Islet of Langerhans (tissue), 1 donor: ENCODE measurements at regions not wholly inside any gene's neighbourhood (a gene's known extent, or its start where the extent isn't known, plus 50 kb on each side); places are given as distances from the start of the nearest gene placed in this dataset.
"Not testable (repeated sequence)": the region's sequence is repeated elsewhere in the genome, so short reads cannot be mapped to it uniquely, and the experiment has no call there.

ENCODE experiments used
- FAIRE-seq: peaks from one replicate; lab custom pipeline; 2011; peaks lifted over from hg19 to GRCh38; lab: Jason Lieb, UNC

DNA sequence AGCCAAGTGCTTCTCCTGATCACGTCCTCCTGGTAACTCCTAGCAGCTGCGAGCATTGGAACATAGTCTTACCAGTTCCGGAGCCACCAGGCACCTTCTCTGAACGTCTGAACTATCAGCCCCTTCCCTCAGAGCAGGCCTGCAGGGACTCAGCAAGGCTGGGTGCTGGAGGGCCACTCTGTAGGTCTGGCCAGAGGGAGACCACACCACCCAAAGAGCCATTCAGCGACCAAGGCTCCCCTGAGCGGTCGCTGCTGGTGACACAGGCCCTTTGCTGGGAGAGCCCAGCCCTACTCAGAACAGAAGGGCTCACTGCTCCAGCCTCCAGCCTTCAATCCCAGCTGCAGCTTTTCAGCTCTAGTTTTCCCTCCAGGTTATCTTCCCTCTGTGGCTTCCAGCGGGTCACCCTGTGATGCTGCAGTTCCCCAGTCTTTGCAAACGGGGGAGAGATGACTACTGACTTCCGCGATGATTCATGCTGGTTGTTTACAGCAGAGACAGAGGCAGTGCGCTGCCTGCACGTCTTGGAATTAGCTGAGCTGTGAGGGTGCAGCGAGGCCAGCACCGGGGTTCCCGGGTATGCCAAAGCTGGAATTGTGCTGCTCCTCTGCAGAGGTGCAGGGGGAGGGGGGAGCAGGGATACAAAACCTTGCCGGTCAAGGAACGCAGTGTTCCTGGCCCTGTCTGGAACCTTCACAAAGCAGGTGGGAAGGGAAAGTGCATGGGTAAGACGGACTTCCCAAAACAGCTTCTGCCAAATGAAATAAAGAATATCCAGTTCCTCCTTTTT, 161.4 kb downstream of the LY86 start:
- no peak for FAIRE-seq

DNA sequence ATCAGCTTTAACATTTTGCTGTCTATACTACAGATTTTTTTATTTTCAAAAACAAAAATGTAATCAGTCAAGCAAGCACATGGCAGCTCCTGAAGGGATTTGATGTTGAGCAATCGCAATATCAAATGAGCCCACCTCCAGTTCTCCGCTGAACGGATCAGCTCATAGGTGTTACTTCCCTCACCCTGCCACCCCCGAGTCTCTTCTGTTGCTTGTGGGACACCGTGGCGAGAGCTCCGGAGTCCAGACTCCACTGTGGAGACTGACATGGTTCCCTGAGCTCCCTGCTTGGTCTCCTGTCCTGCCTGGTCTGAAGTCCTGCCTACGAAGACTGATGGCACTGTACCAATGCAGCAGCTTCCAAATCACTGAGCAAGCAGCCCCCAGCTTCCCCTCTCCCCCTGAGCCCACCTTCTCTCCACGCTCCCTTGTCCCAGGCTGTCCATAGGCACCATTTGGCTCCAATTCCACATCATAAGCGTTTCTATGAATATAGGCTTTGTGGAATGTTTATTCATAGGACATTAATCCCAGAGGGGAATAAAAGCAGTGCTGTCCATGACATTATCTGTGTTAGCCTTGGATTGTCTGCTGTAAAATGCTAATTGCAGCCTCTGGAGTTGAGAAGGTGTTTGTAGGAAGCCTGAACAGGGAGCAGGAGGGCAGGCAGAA, 162.2 kb downstream of the LY86 start:
- no peak for FAIRE-seq

DNA sequence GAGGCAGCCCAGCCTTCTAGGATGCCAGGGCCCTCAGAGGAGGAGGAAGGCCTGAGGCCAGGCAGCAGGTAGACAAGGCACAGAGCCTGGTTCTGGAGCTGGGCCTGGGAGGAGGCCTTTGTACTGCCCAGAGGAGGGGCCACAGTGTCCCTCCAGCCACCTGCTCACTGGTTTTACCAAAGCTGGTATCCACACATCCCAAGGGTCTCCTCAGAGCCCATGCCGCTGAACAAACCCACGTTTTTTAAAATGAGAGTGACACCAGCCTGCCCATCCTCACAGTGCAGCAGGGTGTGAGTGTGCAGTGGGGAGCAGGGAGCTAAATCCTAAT, 162.7 kb downstream of the LY86 start:
- no peak for FAIRE-seq

DNA sequence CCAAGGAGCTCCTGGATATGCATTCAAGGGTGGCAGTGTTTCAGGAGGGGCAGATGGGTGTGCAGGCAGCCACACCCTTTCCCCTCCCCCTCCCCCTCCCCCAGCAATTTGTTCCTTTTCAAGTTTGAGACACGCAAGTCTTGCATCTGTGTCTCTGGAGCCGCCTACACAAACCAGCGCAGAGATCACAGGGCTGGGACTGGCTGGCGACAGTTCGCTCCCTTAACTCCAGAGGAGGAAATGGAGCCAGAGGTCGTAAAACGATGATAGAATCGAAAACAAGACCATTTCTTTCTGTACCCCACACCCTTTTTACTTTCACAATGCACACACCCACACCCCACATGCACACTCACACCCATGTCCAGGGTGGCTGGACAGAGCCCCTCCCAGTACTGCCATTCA, 163.1 kb downstream of the LY86 start:
- FAIRE-seq, result no peak

GRCh38 chr6:6752129-6752528, 163.6 kb downstream of the LY86 start:
- FAIRE-seq, result no peak

GRCh38 chr6:6753301-6753700, 164.8 kb downstream of the LY86 start:
- no peak for FAIRE-seq

- no peak for FAIRE-seq
Observed at GRCh38 chr6:6756526-6756925, 168.0 kb downstream of the LY86 start.

- FAIRE-seq, result no peak
Observed at GRCh38 chr6:6758546-6758914, 170.0 kb downstream of the LY86 start.

DNA sequence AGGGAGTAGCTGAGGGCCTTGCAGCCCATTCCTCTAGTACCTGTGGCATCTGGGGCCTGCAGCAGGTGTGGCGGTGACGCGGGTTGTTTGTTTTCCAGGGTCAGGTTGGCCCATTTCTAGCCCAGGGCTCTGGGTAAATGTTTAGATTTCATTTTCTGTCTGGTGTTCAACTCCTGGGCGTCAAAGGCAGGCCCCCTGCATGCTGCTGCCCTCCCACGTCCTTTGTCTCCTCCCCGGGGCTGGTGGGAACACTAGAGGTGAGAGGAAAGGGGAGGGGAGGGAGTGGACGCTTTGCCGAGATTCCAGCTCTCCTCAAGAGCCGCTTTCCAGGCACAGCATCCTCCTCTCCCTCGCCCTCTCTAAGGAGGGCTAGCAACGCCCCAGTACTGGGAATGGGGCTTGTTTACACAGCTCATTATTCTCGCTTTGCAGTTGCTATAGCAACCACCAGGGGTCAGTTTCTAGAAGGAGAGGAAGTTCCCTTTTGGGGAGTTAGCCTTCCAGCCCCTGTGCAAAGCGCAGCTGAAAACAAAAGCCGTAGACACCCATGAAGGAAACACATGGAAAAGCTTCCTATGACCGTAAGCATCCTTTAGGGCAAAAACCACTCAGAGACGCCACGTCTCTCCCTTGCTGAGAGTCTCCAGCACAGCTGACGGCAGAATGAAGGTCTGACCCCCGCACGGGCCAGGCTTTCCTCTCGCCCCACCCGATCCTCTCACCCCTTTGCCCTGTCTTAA, 170.6 kb downstream of the LY86 start:
- no peak for FAIRE-seq

DNA sequence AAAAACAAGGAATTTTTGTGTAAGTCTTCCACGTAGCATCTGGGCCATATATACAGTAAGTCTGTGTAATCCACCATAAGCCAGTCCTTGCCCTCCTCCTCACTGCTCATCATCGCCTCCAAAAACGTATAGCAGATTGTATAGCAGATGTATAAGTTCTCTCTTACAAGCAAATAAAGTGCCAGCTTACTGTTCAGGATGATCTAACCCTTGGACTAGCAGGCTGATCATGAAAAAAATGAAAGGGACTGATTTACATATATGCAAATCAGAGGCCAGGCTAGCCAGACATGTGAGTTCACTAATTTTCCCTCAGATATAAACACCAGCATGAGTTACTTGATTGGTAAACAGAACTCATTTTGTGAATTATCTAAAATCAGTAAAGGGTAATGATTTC, 171.5 kb downstream of the LY86 start:
- no peak for FAIRE-seq

GRCh38 chr6:6762566-6762965, 174.0 kb downstream of the LY86 start:
- not testable (repeated sequence) for FAIRE-seq

DNA sequence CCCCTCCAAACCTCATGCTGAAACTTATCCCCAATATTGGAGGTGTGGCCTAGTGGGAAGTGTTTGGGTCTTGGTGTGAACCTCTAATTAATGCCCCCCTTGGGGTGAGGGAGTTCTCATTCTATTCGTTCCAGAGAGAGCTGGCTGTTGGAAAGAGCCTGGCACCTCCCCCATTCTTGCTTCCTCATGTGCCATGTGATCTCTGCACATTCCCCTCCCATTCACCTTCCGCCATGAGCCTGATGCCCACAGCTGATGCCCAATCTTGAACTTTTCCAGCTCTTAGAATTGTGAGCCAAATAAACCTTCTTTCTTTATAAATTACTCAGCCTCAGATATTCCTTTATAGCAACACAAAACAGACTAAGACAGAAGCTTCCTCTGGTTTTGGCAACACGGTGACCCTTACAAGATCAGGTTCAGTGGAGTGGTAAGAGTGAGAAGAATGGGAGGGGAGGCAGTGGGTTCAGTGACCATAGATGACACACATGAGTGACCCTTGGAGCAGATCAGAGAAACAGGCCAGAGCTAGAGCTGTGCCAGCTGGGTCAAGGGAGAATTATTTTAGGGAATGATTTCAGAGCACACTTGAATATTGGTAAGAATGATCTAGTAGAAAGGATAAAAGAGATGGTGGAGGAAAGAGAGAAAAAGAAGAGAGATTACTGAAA, 176.4 kb downstream of the LY86 start:
- no peak for FAIRE-seq

GRCh38 chr6:6766230-6766905, 177.8 kb downstream of the LY86 start:
- FAIRE-seq, result no peak

DNA sequence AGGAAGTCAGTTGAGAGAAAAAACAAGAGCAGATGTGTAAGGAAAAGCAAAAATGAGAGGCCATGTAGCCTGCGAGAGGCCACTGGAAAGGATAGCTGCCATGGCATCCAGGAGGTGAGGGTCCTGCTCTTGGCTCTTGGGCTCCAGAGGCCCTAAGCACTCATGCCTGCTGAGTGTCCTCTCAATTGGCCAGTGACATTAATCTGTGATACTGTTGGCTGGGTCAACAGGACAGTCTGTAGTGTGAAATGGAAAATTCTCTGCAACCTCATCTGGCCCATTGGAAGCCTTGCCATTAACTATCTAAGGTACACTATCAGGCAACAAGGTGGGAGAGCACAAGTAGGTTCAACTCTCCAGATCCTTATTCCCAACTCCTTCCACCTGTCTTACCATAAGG, 180.9 kb downstream of the LY86 start:
- FAIRE-seq, result no peak

DNA sequence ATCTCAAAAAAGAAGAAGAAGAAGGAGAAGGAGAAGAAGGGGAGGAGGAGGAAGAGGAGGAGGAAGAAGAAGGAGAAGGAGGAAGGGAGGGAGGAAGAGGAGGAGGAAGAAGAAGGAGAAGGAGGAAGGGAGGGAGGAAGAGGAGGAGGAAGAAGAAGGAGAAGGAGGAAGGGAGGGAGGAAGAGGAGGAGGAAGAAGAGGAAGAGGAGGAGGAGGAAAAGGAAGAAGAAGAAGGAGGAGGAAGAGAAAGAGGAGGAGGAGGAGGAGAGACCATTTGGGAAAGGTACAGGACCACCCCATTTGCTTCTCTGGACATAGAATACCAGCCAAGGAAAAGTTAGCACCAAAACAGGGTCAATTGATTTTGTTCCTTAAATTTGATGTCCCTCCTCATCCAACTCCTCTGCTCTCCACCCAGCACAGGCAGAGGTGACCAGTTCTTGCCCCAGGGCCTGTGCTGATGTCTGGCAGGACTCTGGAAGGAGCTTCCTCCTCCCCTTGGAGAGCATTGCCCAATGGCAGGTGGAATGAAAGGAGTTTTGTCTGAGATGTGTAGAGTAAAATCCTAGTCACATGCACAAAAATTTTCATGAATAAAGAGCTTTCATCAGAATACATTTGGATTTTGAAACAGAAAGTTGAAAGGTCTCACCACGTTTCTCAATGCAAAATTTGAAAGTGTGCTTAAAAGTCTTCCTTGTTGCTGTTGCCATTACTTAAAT, 182.9 kb downstream of the LY86 start:
- FAIRE-seq, result no peak

DNA sequence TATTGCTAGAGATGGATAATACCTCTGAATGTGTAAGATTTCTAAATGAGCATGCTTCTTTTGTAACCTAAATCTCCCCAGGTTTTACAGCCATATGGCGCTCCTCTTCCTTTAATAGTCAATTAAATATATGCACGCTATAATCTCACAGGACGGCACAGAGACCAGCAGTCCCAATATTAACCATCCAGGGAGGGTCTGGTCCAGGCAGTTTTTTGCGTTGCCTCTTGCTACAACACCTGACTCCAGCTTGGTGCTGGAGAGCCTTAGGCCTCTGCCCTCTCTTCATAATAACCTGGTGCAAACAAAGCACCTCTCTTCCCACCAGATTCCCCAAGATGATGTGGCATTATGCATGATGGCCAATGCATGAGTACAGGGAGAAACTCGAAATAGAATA, 183.4 kb downstream of the LY86 start:
- FAIRE-seq, result no peak

DNA sequence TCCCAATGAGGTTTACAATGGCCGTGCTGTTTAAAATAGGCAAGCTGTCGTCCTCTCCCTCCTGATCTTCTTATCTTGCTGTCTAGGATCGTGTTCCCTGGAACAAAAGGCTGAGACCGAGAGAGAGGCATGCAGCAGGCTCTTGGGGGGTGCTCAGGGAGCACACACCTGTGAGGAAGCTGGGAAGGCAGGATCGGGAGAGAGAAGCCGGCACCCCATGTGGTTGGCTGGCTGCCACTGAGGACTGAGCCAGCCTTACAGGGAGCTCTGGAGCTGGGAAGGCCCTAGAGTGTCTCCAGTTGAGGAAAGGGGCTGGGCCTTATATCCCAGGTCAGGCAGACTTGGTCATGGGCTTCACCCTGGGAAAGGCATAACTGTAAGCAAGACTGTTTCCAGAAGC, 184.2 kb downstream of the LY86 start:
- no peak for FAIRE-seq

DNA sequence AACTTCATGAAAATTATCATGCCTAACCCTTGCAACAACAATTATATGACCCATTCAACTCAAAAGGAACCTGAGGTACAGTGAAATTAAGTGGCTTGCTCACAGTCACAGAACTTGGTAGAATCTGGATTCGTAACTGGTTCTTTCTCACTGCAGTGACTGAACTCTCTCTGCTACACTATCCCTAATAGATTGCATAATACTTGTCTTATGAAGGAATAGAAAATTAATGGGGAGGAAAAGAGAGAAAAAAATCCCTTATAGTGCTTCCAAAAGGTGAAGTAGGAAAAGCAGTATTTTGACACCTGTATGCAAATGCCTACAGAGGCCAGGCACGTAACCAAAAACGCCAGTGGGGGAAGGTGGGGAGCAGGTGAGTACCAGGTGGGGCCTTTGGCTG, 186.6 kb downstream of the LY86 start:
- no peak for FAIRE-seq

DNA sequence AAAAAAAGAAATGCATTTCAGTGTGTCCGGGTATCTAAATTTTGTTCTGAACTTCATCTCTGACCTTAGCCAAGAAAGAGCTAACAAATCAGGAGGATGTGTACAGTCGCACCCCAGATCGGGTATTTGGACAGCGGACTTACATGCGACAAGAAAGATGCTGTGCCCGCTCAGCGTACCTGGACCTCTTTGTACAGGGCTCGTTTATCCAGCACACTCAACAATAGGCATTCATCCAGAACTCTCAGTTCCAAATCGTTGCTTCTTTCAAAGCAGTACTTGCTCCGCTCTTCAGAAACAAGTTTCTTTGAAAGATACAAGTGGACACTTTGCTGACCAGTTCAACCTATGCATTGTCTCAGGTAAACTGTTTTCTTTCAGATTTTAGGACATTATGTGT, 191.7 kb downstream of the LY86 start:
- no peak for FAIRE-seq

DNA sequence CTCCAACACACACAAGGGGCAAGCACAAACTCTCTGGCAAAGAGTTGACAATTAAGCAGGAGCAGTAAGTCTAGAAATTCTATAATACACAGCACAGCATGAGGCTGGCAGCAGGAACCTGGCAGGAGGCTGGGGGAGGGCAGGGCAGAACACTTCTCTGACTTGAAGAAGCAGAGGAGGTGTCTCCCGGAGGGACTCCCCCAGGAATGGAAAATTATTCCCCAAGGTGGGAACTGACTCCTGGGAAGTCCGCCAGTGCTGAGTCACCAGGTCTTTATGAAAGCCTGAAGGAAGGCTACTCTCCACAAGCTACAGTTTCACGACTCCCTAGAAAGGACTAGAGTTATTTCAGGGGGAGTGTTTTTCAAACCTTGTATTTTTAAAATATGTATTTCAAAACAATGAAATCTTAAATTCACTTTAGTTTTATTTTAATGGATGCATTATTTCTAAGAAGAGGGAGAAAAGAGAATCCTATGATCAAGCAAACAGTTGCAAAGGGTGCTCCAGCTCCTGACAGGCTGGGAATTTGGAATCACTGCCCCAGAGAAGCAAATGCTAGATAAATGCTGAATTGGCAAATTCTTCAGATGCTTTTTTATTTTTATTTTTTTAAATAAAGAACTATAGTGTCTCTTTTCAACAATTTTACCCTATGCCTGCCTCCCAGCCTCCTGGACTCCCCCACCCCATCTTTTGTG, 192.8 kb downstream of the LY86 start:
- no peak for FAIRE-seq

GRCh38 chr6:6781873-6782227, 193.3 kb downstream of the LY86 start:
- FAIRE-seq, result no peak
